ENCODE measurements at regions not wholly inside any gene's neighbourhood (a gene's known extent, or its start where the extent isn't known, plus 50 kb on each side); places are given as distances from the start of the nearest gene placed in this dataset.
"Not testable (repeated sequence)": the region's sequence is repeated elsewhere in the genome, so short reads cannot be mapped to it uniquely, and the experiment has no call there.

GRCh38 chr14:27223906-27224305, 626.1 kb upstream of the NOVA1 start:
- no peak overlapping the region for H2AFZ ChIP-seq (ENCODE audit: low read depth, low read length)
- H3K9me3 ChIP-seq (ENCODE audit: low read length) = no peaks in the 10 kb centered on the region
- H3K4me1 ChIP-seq (ENCODE audit: insufficient read depth, low read length) = no peaks in the 10 kb centered on the region
- H3K27me3 ChIP-seq (ENCODE audit: insufficient read depth, low read length) = no peaks in the 10 kb centered on the region
- no peak overlapping the region for H3K4me3 ChIP-seq (ENCODE audit: low read length)
- no peaks in the 10 kb centered on the region for H3K36me3 ChIP-seq (ENCODE audit: insufficient read depth, low read length)

GRCh38 chr14:27228053-27228452, 630.2 kb upstream of the NOVA1 start:
- no peaks in the 10 kb centered on the region for H3K36me3 ChIP-seq (ENCODE audit: insufficient read depth, low read length)
- H2AFZ ChIP-seq (ENCODE audit: low read depth, low read length) = no peak overlapping the region
- H3K9me3 ChIP-seq (ENCODE audit: low read length) = no peaks in the 10 kb centered on the region
- no peaks in the 10 kb centered on the region for H3K4me1 ChIP-seq (ENCODE audit: insufficient read depth, low read length)
- no peak overlapping the region for H3K4me3 ChIP-seq (ENCODE audit: low read length)
- H3K27me3 ChIP-seq (ENCODE audit: insufficient read depth, low read length) = no peaks in the 10 kb centered on the region

- Histone ChIP-seq H3K4me3 (ENCODE audit: low read length) (no peak overlapping the region), H2AFZ (ENCODE audit: low read depth, low read length) (no peak overlapping the region), H3K9me3 (ENCODE audit: low read length) (no peaks in the 10 kb centered on the region), H3K36me3 (ENCODE audit: insufficient read depth, low read length) (no peaks in the 10 kb centered on the region), H3K4me1 (ENCODE audit: insufficient read depth, low read length) (no peaks in the 10 kb centered on the region), H3K27me3 (ENCODE audit: insufficient read depth, low read length) (no peaks in the 10 kb centered on the region)
Measured at GRCh38 chr14:27234331-27234730, 636.5 kb upstream of the NOVA1 start.

GRCh38 chr14:27236601-27237000, 638.8 kb upstream of the NOVA1 start:
- Histone ChIP-seq H3K4me3 (ENCODE audit: low read length) (no peak overlapping the region), H3K9me3 (ENCODE audit: low read length) (no peaks in the 10 kb centered on the region), H2AFZ (ENCODE audit: low read depth, low read length) (no peak overlapping the region), H3K36me3 (ENCODE audit: insufficient read depth, low read length) (no peaks in the 10 kb centered on the region), H3K27me3 (ENCODE audit: insufficient read depth, low read length) (no peaks in the 10 kb centered on the region), H3K4me1 (ENCODE audit: insufficient read depth, low read length) (no peaks in the 10 kb centered on the region)

GRCh38 chr14:27242874-27243273, 645.0 kb upstream of the NOVA1 start:
- Histone ChIP-seq H3K36me3 (ENCODE audit: insufficient read depth, low read length) (no peaks in the 10 kb centered on the region), H2AFZ (ENCODE audit: low read depth, low read length) (no peak overlapping the region), H3K4me3 (ENCODE audit: low read length) (no peak overlapping the region), H3K27me3 (ENCODE audit: insufficient read depth, low read length) (no peaks in the 10 kb centered on the region), H3K4me1 (ENCODE audit: insufficient read depth, low read length) (no peaks in the 10 kb centered on the region), H3K9me3 (ENCODE audit: low read length) (no peaks in the 10 kb centered on the region)

GRCh38 chr14:27243365-27243764, 645.5 kb upstream of the NOVA1 start:
- Histone ChIP-seq H3K27me3 (ENCODE audit: insufficient read depth, low read length) (no peaks in the 10 kb centered on the region), H2AFZ (ENCODE audit: low read depth, low read length) (no peak overlapping the region), H3K9me3 (ENCODE audit: low read length) (no peaks in the 10 kb centered on the region), H3K36me3 (ENCODE audit: insufficient read depth, low read length) (no peaks in the 10 kb centered on the region), H3K4me1 (ENCODE audit: insufficient read depth, low read length) (no peaks in the 10 kb centered on the region), H3K4me3 (ENCODE audit: low read length) (no peak overlapping the region)

- no peak overlapping the region for H2AFZ ChIP-seq (ENCODE audit: low read depth, low read length)
- no peaks in the 10 kb centered on the region for H3K36me3 ChIP-seq (ENCODE audit: insufficient read depth, low read length)
- H3K4me3 ChIP-seq (ENCODE audit: low read length) = no peak overlapping the region
Measured at GRCh38 chr14:27245947-27246346, 648.1 kb upstream of the NOVA1 start.

GRCh38 chr14:27253966-27254365, 656.1 kb upstream of the NOVA1 start:
- Histone ChIP-seq H3K9me3 (ENCODE audit: low read length) (no peaks in the 10 kb centered on the region), H3K4me1 (ENCODE audit: insufficient read depth, low read length) (no peaks in the 10 kb centered on the region)

More at GRCh38 chr14:27245947-27246346, 648.1 kb upstream of the NOVA1 start:
- Histone ChIP-seq H3K4me1 (ENCODE audit: insufficient read depth, low read length) (no peaks in the 10 kb centered on the region), H3K27me3 (ENCODE audit: insufficient read depth, low read length) (no peaks in the 10 kb centered on the region), H3K9me3 (ENCODE audit: low read length) (no peaks in the 10 kb centered on the region)

GRCh38 chr14:27256805-27257204, 659.0 kb upstream of the NOVA1 start:
- no peak overlapping the region for H2AFZ ChIP-seq (ENCODE audit: low read depth, low read length)
- H3K27me3 ChIP-seq (ENCODE audit: insufficient read depth, low read length) = peaks cover 2% of the 10 kb centered on the region
- no peaks in the 10 kb centered on the region for H3K36me3 ChIP-seq (ENCODE audit: insufficient read depth, low read length)
- no peak overlapping the region for H3K4me3 ChIP-seq (ENCODE audit: low read length)
- no peaks in the 10 kb centered on the region for H3K4me1 ChIP-seq (ENCODE audit: insufficient read depth, low read length)
- H3K9me3 ChIP-seq (ENCODE audit: low read length) = no peaks in the 10 kb centered on the region

More at GRCh38 chr14:27253966-27254365, 656.1 kb upstream of the NOVA1 start:
- peaks cover 2% of the 10 kb centered on the region for H3K27me3 ChIP-seq (ENCODE audit: insufficient read depth, low read length)
- no peak overlapping the region for H2AFZ ChIP-seq (ENCODE audit: low read depth, low read length)
- no peak overlapping the region for H3K4me3 ChIP-seq (ENCODE audit: low read length)
- H3K36me3 ChIP-seq (ENCODE audit: insufficient read depth, low read length) = no peaks in the 10 kb centered on the region

GRCh38 chr14:27267876-27268275, 670.0 kb upstream of the NOVA1 start:
- Histone ChIP-seq H2AFZ (ENCODE audit: low read depth, low read length) (no peak overlapping the region), H3K36me3 (ENCODE audit: insufficient read depth, low read length) (no peaks in the 10 kb centered on the region), H3K4me1 (ENCODE audit: insufficient read depth, low read length) (no peaks in the 10 kb centered on the region), H3K4me3 (ENCODE audit: low read length) (no peak overlapping the region), H3K9me3 (ENCODE audit: low read length) (no peaks in the 10 kb centered on the region), H3K27me3 (ENCODE audit: insufficient read depth, low read length) (no peaks in the 10 kb centered on the region)

GRCh38 chr14:27270716-27271115, 672.9 kb upstream of the NOVA1 start:
- H3K36me3 ChIP-seq (ENCODE audit: insufficient read depth, low read length) = no peaks in the 10 kb centered on the region
- H3K4me3 ChIP-seq (ENCODE audit: low read length) = no peak overlapping the region
- no peaks in the 10 kb centered on the region for H3K9me3 ChIP-seq (ENCODE audit: low read length)
- no peak overlapping the region for H2AFZ ChIP-seq (ENCODE audit: low read depth, low read length)
- H3K27me3 ChIP-seq (ENCODE audit: insufficient read depth, low read length) = no peaks in the 10 kb centered on the region
- H3K4me1 ChIP-seq (ENCODE audit: insufficient read depth, low read length) = no peaks in the 10 kb centered on the region

GRCh38 chr14:27278341-27278740, 680.5 kb upstream of the NOVA1 start:
- no peaks in the 10 kb centered on the region for H3K4me1 ChIP-seq (ENCODE audit: insufficient read depth, low read length)
- H3K27me3 ChIP-seq (ENCODE audit: insufficient read depth, low read length) = peaks cover 3% of the 10 kb centered on the region
- peaks cover 2% of the 10 kb centered on the region for H3K9me3 ChIP-seq (ENCODE audit: low read length)
- H3K36me3 ChIP-seq (ENCODE audit: insufficient read depth, low read length) = no peaks in the 10 kb centered on the region
- no peak overlapping the region for H2AFZ ChIP-seq (ENCODE audit: low read depth, low read length)
- no peak overlapping the region for H3K4me3 ChIP-seq (ENCODE audit: low read length)

GRCh38 chr14:27305441-27305945, 707.7 kb upstream of the NOVA1 start:
- no peaks in the 10 kb centered on the region for H3K4me1 ChIP-seq (ENCODE audit: insufficient read depth, low read length)
- no peaks in the 10 kb centered on the region for H3K36me3 ChIP-seq (ENCODE audit: insufficient read depth, low read length)
- no peak overlapping the region for H2AFZ ChIP-seq (ENCODE audit: low read depth, low read length)

GRCh38 chr14:27312730-27313129, 714.9 kb upstream of the NOVA1 start:
- H3K9me3 ChIP-seq (ENCODE audit: low read length); H3K4me3 ChIP-seq (ENCODE audit: low read length); H3K27me3 ChIP-seq (ENCODE audit: insufficient read depth, low read length); H2AFZ ChIP-seq (ENCODE audit: low read depth, low read length); H3K36me3 ChIP-seq (ENCODE audit: insufficient read depth, low read length); H3K4me1 ChIP-seq (ENCODE audit: insufficient read depth, low read length): not testable (repeated sequence)

More at GRCh38 chr14:27305441-27305945, 707.7 kb upstream of the NOVA1 start:
- Histone ChIP-seq H3K4me3 (ENCODE audit: low read length) (no peak overlapping the region), H3K27me3 (ENCODE audit: insufficient read depth, low read length) (no peaks in the 10 kb centered on the region), H3K9me3 (ENCODE audit: low read length) (peaks cover 1% of the 10 kb centered on the region)
